SK-N-MC (cell line): ENCODE measurements at regions not wholly inside any gene's neighbourhood (a gene's known extent, or its start where the extent isn't known, plus 50 kb on each side); places are given as distances from the start of the nearest gene placed in this dataset.

Experiments
- DNase-seq: peaks from one replicate; pipeline ENCODE4 v3.0.0-alpha.2; 2011; ENCODE audit warnings: low read depth, low spot score
- H3K27ac ChIP-seq: fragments of 200-600 bp; sonication (generic); 2 replicates; pipeline ENCODE4 v1.5.1; 2016; ENCODE audit warnings: mixed run types
- H3K36me3 ChIP-seq: fragments of 200-600 bp; sonication (generic); 2 replicates; pipeline ENCODE4 v1.6.1; 2017; ENCODE audit warnings: antibody characterized with exemption, low read length, mixed read lengths; ENCODE audit not compliant: insufficient read depth
- H3K4me3 ChIP-seq: fragments of 200-600 bp; sonication (generic); 2 replicates; pipeline ENCODE4 v1.5.1; 2016
- H3K9ac ChIP-seq: fragments of 200-600 bp; sonication (generic); 2 replicates; pipeline ENCODE4 v1.8.0; 2017; ENCODE audit warnings: mixed run types, mixed read lengths; ENCODE audit not compliant: insufficient read length
- H3K9me3 ChIP-seq: fragments of 200-600 bp; sonication (generic); 2 replicates; pipeline ENCODE4 v1.6.1; 2017; ENCODE audit warnings: low read depth, mild to moderate bottlenecking, antibody characterized with exemption, low read length, moderate library complexity, mixed read lengths
- EZH2 ChIP-seq: fragments of 200-600 bp; sonication (generic); IDR thresholded peaks from one replicate; pipeline ENCODE4 v1.6.1; 2017; ENCODE audit warnings: antibody characterized with exemption
- FOXP2 ChIP-seq: optimal IDR thresholded peaks from 2 replicates; pipeline ENCODE3; 2011; ENCODE audit warnings: mild to moderate bottlenecking, moderate library complexity; ENCODE audit not compliant: insufficient read depth; ENCODE audit errors: extremely low read length, control extremely low read depth
- POLR2AphosphoS5 ChIP-seq: IDR thresholded peaks from 2 replicates; pipeline ENCODE4 v1.6.1; 2012; ENCODE audit warnings: mild to moderate bottlenecking, low read depth, low read length, borderline replicate concordance

- Histone ChIP-seq H3K9ac (no peak overlapping the region), H3K4me3 (no peak overlapping the region), H3K36me3 (no peaks in the 10 kb centered on the region), H3K9me3 (no peaks in the 10 kb centered on the region), H3K27ac (no peak overlapping the region)
- no peak for DNase-seq
- TF ChIP-seq EZH2 (no peak), POLR2AphosphoS5 (no peak), FOXP2 (no peak)
These were observed 84.2 kb upstream of the ADRA1B start for GRCh38 chr5:159832073-159832472.

- H3K36me3 ChIP-seq: no peaks in the 10 kb centered on the region
- no peak overlapping the region for H3K4me3 ChIP-seq
- DNase-seq: no peak
- TF ChIP-seq EZH2 (no peak), POLR2AphosphoS5 (no peak), FOXP2 (no peak)
- H3K27ac ChIP-seq: no peak overlapping the region
- no peak overlapping the region for H3K9ac ChIP-seq
- no peaks in the 10 kb centered on the region for H3K9me3 ChIP-seq
These were observed 83.2 kb upstream of the ADRA1B start for GRCh38 chr5:159833088-159833487.

GRCh38 chr5:159833846-159834245, 82.4 kb upstream of the ADRA1B start:
- no peak overlapping the region for H3K9ac ChIP-seq
- H3K4me3 ChIP-seq: no peak overlapping the region
- no peaks in the 10 kb centered on the region for H3K36me3 ChIP-seq
- H3K27ac ChIP-seq: no peak overlapping the region
- DNase-seq: no peak
- no peaks in the 10 kb centered on the region for H3K9me3 ChIP-seq
- TF ChIP-seq FOXP2: no peak
- TF ChIP-seq POLR2AphosphoS5: no peak
- no peak for TF ChIP-seq EZH2

GRCh38 chr5:159835548-159835947, 80.7 kb upstream of the ADRA1B start:
- Histone ChIP-seq H3K4me3 (no peak overlapping the region), H3K9ac (no peak overlapping the region), H3K9me3 (no peaks in the 10 kb centered on the region), H3K27ac (no peak overlapping the region), H3K36me3 (no peaks in the 10 kb centered on the region)
- TF ChIP-seq FOXP2 (no peak), POLR2AphosphoS5 (no peak), EZH2 (no peak)
- DNase-seq: no peak

GRCh38 chr5:159836691-159837090, 79.6 kb upstream of the ADRA1B start:
- H3K9ac ChIP-seq: no peak overlapping the region
- H3K27ac ChIP-seq: no peak overlapping the region
- no peak for DNase-seq
- H3K4me3 ChIP-seq: no peak overlapping the region
- no peaks in the 10 kb centered on the region for H3K9me3 ChIP-seq
- H3K36me3 ChIP-seq: no peaks in the 10 kb centered on the region
- no peak for TF ChIP-seq FOXP2
- no peak for TF ChIP-seq POLR2AphosphoS5
- no peak for TF ChIP-seq EZH2

GRCh38 chr5:159837860-159838259, 78.4 kb upstream of the ADRA1B start:
- H3K36me3 ChIP-seq: no peaks in the 10 kb centered on the region
- H3K9ac ChIP-seq: no peak overlapping the region
- H3K9me3 ChIP-seq: no peaks in the 10 kb centered on the region
- TF ChIP-seq EZH2 (no peak), FOXP2 (no peak), POLR2AphosphoS5 (no peak)
- no peak overlapping the region for H3K4me3 ChIP-seq
- no peak for DNase-seq
- H3K27ac ChIP-seq: no peak overlapping the region

GRCh38 chr5:159838551-159839222, 77.6 kb upstream of the ADRA1B start:
- DNase-seq: no peak
- no peak overlapping the region for H3K9ac ChIP-seq
- TF ChIP-seq POLR2AphosphoS5: no peak
- no peak for TF ChIP-seq EZH2
- H3K27ac ChIP-seq: no peak overlapping the region
- no peaks in the 10 kb centered on the region for H3K9me3 ChIP-seq
- H3K4me3 ChIP-seq: no peak overlapping the region
- H3K36me3 ChIP-seq: no peaks in the 10 kb centered on the region

- H3K9ac ChIP-seq: no peak overlapping the region
- TF ChIP-seq POLR2AphosphoS5 (no peak), EZH2 (no peak), FOXP2 (no peak)
- H3K27ac ChIP-seq: no peak overlapping the region
- no peak overlapping the region for H3K4me3 ChIP-seq
- no peak for DNase-seq
- H3K9me3 ChIP-seq: no peaks in the 10 kb centered on the region
- no peaks in the 10 kb centered on the region for H3K36me3 ChIP-seq
These were observed 71.8 kb upstream of the ADRA1B start for GRCh38 chr5:159844267-159845121.
